ENCODE measurements at regions not wholly inside any gene's neighbourhood (a gene's known extent, or its start where the extent isn't known, plus 50 kb on each side); places are given as distances from the start of the nearest gene placed in this dataset.

- Histone ChIP-seq H3K36me3 (no peaks in the 10 kb centered on the region), H3K27ac (no peak overlapping the region), H3K4me1 (no peaks in the 10 kb centered on the region), H3K27me3 (no peaks in the 10 kb centered on the region), H3K4me3 (no peak overlapping the region), H3K9me3 (no peaks in the 10 kb centered on the region)
- TF ChIP-seq POLR2AphosphoS5 (IDR thresholded peaks at IDR 0.05) = no peak
- no peak for TF ChIP-seq POLR2A (IDR thresholded peaks at IDR 0.05)
- no peak for TF ChIP-seq EP300 (IDR thresholded peaks at IDR 0.05)
- TF ChIP-seq, protein P1, sequence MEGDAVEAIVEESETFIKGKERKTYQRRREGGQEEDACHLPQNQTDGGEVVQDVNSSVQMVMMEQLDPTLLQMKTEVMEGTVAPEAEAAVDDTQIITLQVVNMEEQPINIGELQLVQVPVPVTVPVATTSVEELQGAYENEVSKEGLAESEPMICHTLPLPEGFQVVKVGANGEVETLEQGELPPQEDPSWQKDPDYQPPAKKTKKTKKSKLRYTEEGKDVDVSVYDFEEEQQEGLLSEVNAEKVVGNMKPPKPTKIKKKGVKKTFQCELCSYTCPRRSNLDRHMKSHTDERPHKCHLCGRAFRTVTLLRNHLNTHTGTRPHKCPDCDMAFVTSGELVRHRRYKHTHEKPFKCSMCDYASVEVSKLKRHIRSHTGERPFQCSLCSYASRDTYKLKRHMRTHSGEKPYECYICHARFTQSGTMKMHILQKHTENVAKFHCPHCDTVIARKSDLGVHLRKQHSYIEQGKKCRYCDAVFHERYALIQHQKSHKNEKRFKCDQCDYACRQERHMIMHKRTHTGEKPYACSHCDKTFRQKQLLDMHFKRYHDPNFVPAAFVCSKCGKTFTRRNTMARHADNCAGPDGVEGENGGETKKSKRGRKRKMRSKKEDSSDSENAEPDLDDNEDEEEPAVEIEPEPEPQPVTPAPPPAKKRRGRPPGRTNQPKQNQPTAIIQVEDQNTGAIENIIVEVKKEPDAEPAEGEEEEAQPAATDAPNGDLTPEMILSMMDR (IDR thresholded peaks at IDR 0.05) = peak in 2 of 6 experiments; percentile 15 to 37
- no peak for DNase-seq
- ATAC-seq (ENCODE audit: low FRiP score in 2 of 2) = no peak
- WGBS, 2 donors = 12 to 16% methylated on average over 1 of the region's 1 CpG
These were observed 355.2 kb downstream of the PBX1 start for GRCh38 chr1:164914208-164914607.

DNA sequence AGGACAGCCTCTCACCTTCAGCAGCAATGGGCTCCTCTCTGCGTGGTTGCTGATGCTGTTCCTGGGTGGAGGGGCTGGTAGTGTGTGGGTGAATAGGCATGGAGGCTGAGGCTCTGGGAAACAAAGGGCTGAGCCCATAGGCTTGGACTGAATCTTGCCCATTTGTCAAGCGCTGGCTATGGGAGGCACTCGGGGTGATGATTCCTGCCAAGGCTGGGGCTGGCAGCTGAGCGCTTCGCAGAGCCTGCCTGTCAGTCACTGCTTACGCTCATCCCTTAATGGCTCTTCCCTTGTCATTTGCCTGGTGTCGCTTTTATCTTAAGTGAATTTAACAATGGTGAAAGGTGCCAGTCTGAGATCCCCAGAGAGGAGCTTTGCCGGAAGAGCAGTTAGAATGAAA is 353.3 kb downstream of the PBX1 start:
- Histone ChIP-seq H3K4me1 (no peaks in the 10 kb centered on the region), H3K4me3 (no peak overlapping the region), H3K9me3 (no peaks in the 10 kb centered on the region), H3K27ac (no peak overlapping the region), H3K27me3 (no peaks in the 10 kb centered on the region), H3K36me3 (no peaks in the 10 kb centered on the region)
- WGBS, 2 donors = 94 to 97% methylated on average over 7 to 8 of the region's 8 CpGs
- no peak for ATAC-seq (ENCODE audit: low FRiP score in 2 of 2)
- no peak for TF ChIP-seq POLR2AphosphoS5 (IDR thresholded peaks at IDR 0.05)
- no peak for TF ChIP-seq EP300 (IDR thresholded peaks at IDR 0.05)
- no peak for TF ChIP-seq POLR2A (IDR thresholded peaks at IDR 0.05)
- TF ChIP-seq, protein P1 (IDR thresholded peaks at IDR 0.05) = no peak
- DNase-seq = no peak

- Histone ChIP-seq H3K4me3 (no peak overlapping the region), H3K4me1 (no peaks in the 10 kb centered on the region), H3K36me3 (no peaks in the 10 kb centered on the region), H3K9me3 (no peaks in the 10 kb centered on the region), H3K27ac (no peak overlapping the region), H3K27me3 (no peaks in the 10 kb centered on the region)
- WGBS, 2 donors = 92% methylated on average over 2 of the region's 2 CpGs
- DNase-seq (no peak), ATAC-seq (ENCODE audit: low FRiP score in 2 of 2) (no peak)
- TF ChIP-seq POLR2AphosphoS5 (IDR thresholded peaks at IDR 0.05) = no peak
- TF ChIP-seq, protein P1 (IDR thresholded peaks at IDR 0.05) = no peak
- TF ChIP-seq EP300 (IDR thresholded peaks at IDR 0.05) = no peak
- no peak for TF ChIP-seq POLR2A (IDR thresholded peaks at IDR 0.05)
These were observed 351.7 kb downstream of the PBX1 start for GRCh38 chr1:164910671-164911070.

- Histone ChIP-seq H3K27ac (no peak overlapping the region), H3K4me1 (no peaks in the 10 kb centered on the region), H3K27me3 (no peaks in the 10 kb centered on the region), H3K4me3 (no peak overlapping the region), H3K36me3 (no peaks in the 10 kb centered on the region), H3K9me3 (no peaks in the 10 kb centered on the region)
- TF ChIP-seq, protein P1 (IDR thresholded peaks at IDR 0.05) = no peak
- TF ChIP-seq POLR2A (IDR thresholded peaks at IDR 0.05) = no peak
- TF ChIP-seq EP300 (IDR thresholded peaks at IDR 0.05) = no peak
- no peak for TF ChIP-seq POLR2AphosphoS5 (IDR thresholded peaks at IDR 0.05)
- 41 to 81% methylated on average over 2 of the region's 2 CpGs for WGBS, 2 donors
- no peak for ATAC-seq (ENCODE audit: low FRiP score in 2 of 2)
- no peak for DNase-seq
These were observed 348.7 kb downstream of the PBX1 start for GRCh38 chr1:164907666-164908065.

GRCh38 chr1:164905869-164906268 is 346.9 kb downstream of the PBX1 start:
- DNase-seq (peak in 1 of 2 donors; percentile 25), ATAC-seq (ENCODE audit: low FRiP score in 2 of 2) (peak in 1 of 2 donors; percentile 19)
- Histone ChIP-seq H3K4me1 (no peaks in the 10 kb centered on the region), H3K27ac (no peak overlapping the region), H3K27me3 (no peaks in the 10 kb centered on the region), H3K36me3 (no peaks in the 10 kb centered on the region), H3K4me3 (no peak overlapping the region), H3K9me3 (no peaks in the 10 kb centered on the region)
- TF ChIP-seq, protein P1 (IDR thresholded peaks at IDR 0.05) = no peak
- TF ChIP-seq POLR2AphosphoS5 (IDR thresholded peaks at IDR 0.05) = no peak
- TF ChIP-seq EP300 (IDR thresholded peaks at IDR 0.05) = no peak
- TF ChIP-seq POLR2A (IDR thresholded peaks at IDR 0.05) = no peak
- 61 to 70% methylated on average over 9 of the region's 9 CpGs for WGBS, 2 donors
